HG03432 (cell line): ENCODE measurements at regions not wholly inside any gene's neighbourhood (a gene's known extent, or its start where the extent isn't known, plus 50 kb on each side); places are given as distances from the start of the nearest gene placed in this dataset.
"Not testable (repeated sequence)": the region's sequence is repeated elsewhere in the genome, so short reads cannot be mapped to it uniquely, and the experiment has no call there.

Experiments used
- ATAC-seq: cut with Tn5 transposase; IDR thresholded peaks from one replicate; pipeline ENCODE4 v1.9.1; 2021; ENCODE audit warnings: mild to moderate bottlenecking, moderate library complexity; ENCODE audit not compliant: unreplicated experiment

- no peak for ATAC-seq
Measured at GRCh38 chr13:67509018-67509417, 278.9 kb upstream of the PCDH9 start.

- ATAC-seq, result not testable (repeated sequence)
Measured at GRCh38 chr13:67508275-67508674, 278.1 kb upstream of the PCDH9 start.

GRCh38 chr13:67506407-67506806, 276.3 kb upstream of the PCDH9 start:
- ATAC-seq, result no peak

GRCh38 chr13:67505376-67505775, 275.2 kb upstream of the PCDH9 start:
- ATAC-seq, result no peak

GRCh38 chr13:67498948-67499347, 268.8 kb upstream of the PCDH9 start:
- ATAC-seq, result no peak

GRCh38 chr13:67493835-67494234, 263.7 kb upstream of the PCDH9 start:
- no peak for ATAC-seq

- ATAC-seq, result no peak
Measured at GRCh38 chr13:67489016-67489415, 258.9 kb upstream of the PCDH9 start.

GRCh38 chr13:67481445-67481844, 251.3 kb upstream of the PCDH9 start:
- no peak for ATAC-seq

GRCh38 chr13:67474115-67474514, 244.0 kb upstream of the PCDH9 start:
- no peak for ATAC-seq

GRCh38 chr13:67469623-67470022, 239.5 kb upstream of the PCDH9 start:
- ATAC-seq, result no peak

GRCh38 chr13:67466569-67466968, 236.4 kb upstream of the PCDH9 start:
- no peak for ATAC-seq

- ATAC-seq, result no peak
Measured at GRCh38 chr13:67464154-67464553, 234.0 kb upstream of the PCDH9 start.

- ATAC-seq, result no peak
Measured at GRCh38 chr13:67462098-67462497, 232.0 kb upstream of the PCDH9 start.

- not testable (repeated sequence) for ATAC-seq
Measured at GRCh38 chr13:67452526-67452925, 222.4 kb upstream of the PCDH9 start.

GRCh38 chr13:67445436-67445835, 215.3 kb upstream of the PCDH9 start:
- no peak for ATAC-seq

GRCh38 chr13:67443923-67444322, 213.8 kb upstream of the PCDH9 start:
- ATAC-seq, result no peak

GRCh38 chr13:67440236-67440975, 210.3 kb upstream of the PCDH9 start:
- no peak for ATAC-seq

GRCh38 chr13:67439365-67439764, 209.2 kb upstream of the PCDH9 start:
- no peak for ATAC-seq

GRCh38 chr13:67438465-67438864, 208.3 kb upstream of the PCDH9 start:
- ATAC-seq, result peak; percentile 75

- ATAC-seq, result no peak
Measured at GRCh38 chr13:67437244-67437643, 207.1 kb upstream of the PCDH9 start.

GRCh38 chr13:67421475-67421874, 191.3 kb upstream of the PCDH9 start:
- no peak for ATAC-seq

GRCh38 chr13:67416047-67416925, 186.2 kb upstream of the PCDH9 start:
- peak; percentile 96 for ATAC-seq
